Right lobe of liver (tissue), 6 donors: ENCODE measurements at regions not wholly inside any gene's neighbourhood (a gene's known extent, or its start where the extent isn't known, plus 50 kb on each side); places are given as distances from the start of the nearest gene placed in this dataset.
"Not testable (repeated sequence)": the region's sequence is repeated elsewhere in the genome, so short reads cannot be mapped to it uniquely, and the experiment has no call there.

Experiments used
- ATAC-seq, 4 donors: fragments of 200-7000 bp; cut with Tn5 transposase; one replicate each; pipeline ENCODE4 v1.9.1; 2020; ENCODE audit warnings: mild to moderate bottlenecking in 4 of 4, moderate library complexity in 4 of 4
- DNase-seq, 3 donors: peaks; one replicate each; pipeline ENCODE4 v3.0.0-alpha.2; 2020
- H3K27ac ChIP-seq, 3 donors: fragments of 200-600 bp; one replicate each; pipeline ENCODE4 v1.8.0; 2022
- H3K27me3 ChIP-seq, 2 donors: fragments of 200-600 bp; one replicate each; pipeline ENCODE4 v1.8.0; 2022
- H3K36me3 ChIP-seq, 4 donors: fragments of 200-600 bp; sonication (generic) in 1 of 4; one replicate each; pipeline versions ENCODE4 v1.5.1 to v1.8.0; 2017 to 2022; ENCODE audit warnings: control low read depth in 1 of 4
- H3K4me1 ChIP-seq, 4 donors: fragments of 200-600 bp; sonication (generic) in 1 of 4; one replicate each; pipeline versions ENCODE4 v1.5.1 to v1.8.0; 2017 to 2022; ENCODE audit warnings: control low read depth in 1 of 4
- H3K4me3 ChIP-seq, 3 donors: fragments of 200-600 bp; one replicate each; pipeline ENCODE4 v1.8.0; 2022
- H3K9me3 ChIP-seq, 4 donors: fragments of 200-600 bp; sonication (generic) in 1 of 4; one replicate each; pipeline versions ENCODE4 v1.5.1 to v1.8.0; 2017 to 2022; ENCODE audit warnings: control low read depth in 1 of 4
- CTCF ChIP-seq, 4 donors: fragments of 200-600 bp in 3 of 4; fragments of 450-650 bp in 1 of 4; IDR thresholded peaks; one replicate each; pipeline versions ENCODE4 v1.5.1 to v1.8.0; 2016 to 2022; ENCODE audit warnings: antibody characterized with exemption in 4 of 4, mild to moderate bottlenecking in 2 of 4
- POLR2A ChIP-seq: fragments of 450-650 bp; IDR thresholded peaks from one replicate; pipeline ENCODE4 v1.6.1; 2017; ENCODE audit warnings: antibody characterized with exemption, mild to moderate bottlenecking
- WGBS: methylation state at CpG from one replicate; pipeline ENCODE4 v1.1.6; 2018; ENCODE audit warnings: low coverage, low lambda C conversion rate; ENCODE audit not compliant: insufficient coverage; ENCODE audit errors: missing lambda C conversion rate; 5-methylcytosine and 5-hydroxymethylcytosine counted together
- intact Hi-C, 2 donors: fragments of 100-400 bp; cut with DNase I; formaldehyde crosslinking; loops; one replicate each; pipeline versions ENCODE4 v1.11.2 to v1.14.1; 2022
- donor health status: DM: no; HTN: yes; CAD: no.
- donor health status: DM: no; HTN: no; CAD: no.
- donor health status: DM: no; HTN: no; CAD: no.
- donor health status: DM: no; HTN: yes; CAD: no.
- donor health status: DM: no; HTN: yes; CAD: no.

DNA sequence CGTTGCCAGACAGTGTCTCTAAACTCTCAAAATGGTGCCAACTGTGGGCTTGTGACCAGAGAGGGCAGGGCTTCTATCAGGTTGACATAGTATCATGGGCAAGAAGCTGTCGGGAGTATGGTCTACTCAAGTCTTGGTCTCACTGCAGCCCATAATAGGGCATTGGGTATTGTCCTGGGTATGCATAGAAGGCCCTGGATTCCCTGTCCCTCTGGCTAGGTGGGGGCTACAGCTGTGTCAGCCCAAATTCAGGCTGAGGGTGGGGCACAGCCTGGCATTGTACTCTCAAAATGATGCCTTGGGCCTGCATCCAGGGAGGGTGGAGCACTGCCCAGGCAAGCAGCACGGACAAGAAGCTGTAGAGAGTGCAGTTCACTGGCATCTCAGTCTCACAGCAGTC, 408.8 kb upstream of the MAN1A1 start:
- TF ChIP-seq CTCF (IDR thresholded peaks at IDR 0.05), result no peak
- TF ChIP-seq POLR2A, result no peak

DNA sequence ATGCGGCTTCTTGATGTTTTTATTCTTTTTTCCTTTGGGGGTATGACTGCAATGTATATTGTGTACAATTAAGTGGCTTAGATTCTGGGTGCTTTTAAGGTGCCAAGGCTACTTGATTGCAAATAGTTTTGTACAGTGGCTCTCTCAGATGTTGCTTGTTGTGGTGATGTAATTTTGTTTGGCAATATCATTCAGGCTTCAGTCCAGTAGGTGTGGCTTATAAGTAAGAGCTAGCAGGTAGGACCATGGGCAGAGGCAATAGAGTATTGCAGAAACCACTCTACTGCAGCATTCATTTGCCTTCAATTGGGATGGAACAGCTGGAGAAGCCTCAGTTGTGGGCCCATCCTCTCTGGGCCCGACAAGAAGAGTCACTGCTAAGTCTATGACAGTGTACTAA, 407.9 kb upstream of the MAN1A1 start:
- H3K4me1 ChIP-seq, result no peaks in the 10 kb centered on the region
- intact Hi-C loops, result no loop called here
- no peak for TF ChIP-seq CTCF (IDR thresholded peaks at IDR 0.05)
- TF ChIP-seq POLR2A, result no peak
- H3K27ac ChIP-seq, result no peak overlapping the region
- H3K9me3 ChIP-seq, result no peaks in the 10 kb centered on the region
- no peak for DNase-seq
- WGBS, result 53% methylated on average over 2 of the region's 2 CpGs
- peak in 3 of 4 donors; percentile 20 to 66 (median 42) for ATAC-seq
- no peak overlapping the region for H3K4me3 ChIP-seq
- H3K27me3 ChIP-seq, result no peaks in the 10 kb centered on the region
- H3K36me3 ChIP-seq, result no peaks in the 10 kb centered on the region

More for the DNA sequence above, 408.8 kb upstream of the MAN1A1 start:
- 44% methylated on average over 2 of the region's 3 CpGs for WGBS
- Histone ChIP-seq H3K4me1 (no peaks in the 10 kb centered on the region), H3K9me3 (no peaks in the 10 kb centered on the region), H3K4me3 (no peak overlapping the region), H3K36me3 (no peaks in the 10 kb centered on the region), H3K27ac (no peak overlapping the region), H3K27me3 (no peaks in the 10 kb centered on the region)
- intact Hi-C loops, result no loop called here
- no peak for DNase-seq
- no peak for ATAC-seq

DNA sequence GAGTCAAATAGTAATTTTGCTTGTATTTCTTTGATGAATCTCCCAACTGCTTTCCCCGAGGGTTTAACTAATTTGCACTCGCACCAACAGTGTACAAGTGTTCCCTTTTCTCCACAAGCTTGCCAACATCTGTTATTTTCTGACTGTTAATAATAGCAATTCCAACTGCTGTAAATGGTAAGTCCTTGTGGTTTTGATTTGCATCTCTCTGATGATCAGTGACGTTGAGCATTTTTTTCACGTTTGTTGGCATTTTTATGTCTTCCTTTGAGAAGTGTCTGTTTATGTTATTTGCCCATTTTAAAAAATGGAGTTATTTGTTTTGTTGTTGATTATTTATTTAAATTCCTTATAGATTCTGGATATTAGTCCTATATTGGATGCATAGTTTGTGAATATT, 399.8 kb upstream of the MAN1A1 start:
- intact Hi-C loops, result no loop called here
- Histone ChIP-seq H3K4me3 (no peak overlapping the region), H3K27me3 (no peaks in the 10 kb centered on the region), H3K27ac (no peak overlapping the region), H3K4me1 (no peaks in the 10 kb centered on the region), H3K9me3 (no peaks in the 10 kb centered on the region), H3K36me3 (no peaks in the 10 kb centered on the region)
- ATAC-seq (no peak), DNase-seq (no peak)
- TF ChIP-seq CTCF (IDR thresholded peaks at IDR 0.05) (no peak), POLR2A (no peak)
- 49% methylated on average over 4 of the region's 4 CpGs for WGBS

GRCh38 chr6:119748535-119748934, 399.0 kb upstream of the MAN1A1 start:
- H3K9me3 ChIP-seq, DNase-seq, intact Hi-C loops, H3K4me1 ChIP-seq, ATAC-seq, H3K27me3 ChIP-seq, H3K36me3 ChIP-seq, H3K4me3 ChIP-seq, H3K27ac ChIP-seq: not testable (repeated sequence)
- WGBS, result 16% methylated on average over 3 of the region's 3 CpGs

GRCh38 chr6:119742188-119742803, 392.7 kb upstream of the MAN1A1 start:
- TF ChIP-seq CTCF (IDR thresholded peaks at IDR 0.05), result peak; percentile 67 to 90 (median 86)
- no peak for TF ChIP-seq POLR2A
- intact Hi-C loops, result no loop called here

More at GRCh38 chr6:119742188-119742803, 392.7 kb upstream of the MAN1A1 start:
- Histone ChIP-seq H3K36me3 (no peaks in the 10 kb centered on the region), H3K27ac (no peak overlapping the region), H3K9me3 (no peaks in the 10 kb centered on the region), H3K27me3 (no peaks in the 10 kb centered on the region), H3K4me1 (no peaks in the 10 kb centered on the region), H3K4me3 (no peak overlapping the region)
- WGBS, result 6% methylated on average over 6 of the region's 6 CpGs
- ATAC-seq (peak; percentile 84 to 92 (median 88)), DNase-seq (peak; percentile 58 to 68 (median 67))
